BE2C (cell line): ENCODE measurements at regions not wholly inside any gene's neighbourhood (a gene's known extent, or its start where the extent isn't known, plus 50 kb on each side); places are given as distances from the start of the nearest gene placed in this dataset.

ENCODE experiments used
- DNase-seq: peaks from one replicate; pipeline ENCODE4 v3.0.0-alpha.2; 2020
- H3K27me3 ChIP-seq: fragments of 250-450 bp; sonication (Bioruptor Pico); 2 replicates; pipeline ENCODE4 v1.5.1; 2020; ENCODE audit warnings: mild to moderate bottlenecking
- H3K36me3 ChIP-seq: fragments of 250-450 bp; sonication (Bioruptor Pico); 2 replicates; pipeline ENCODE4 v1.5.1; 2020; ENCODE audit warnings: mild to moderate bottlenecking
- H3K4me1 ChIP-seq: fragments of 250-450 bp; sonication (Bioruptor Pico); 2 replicates; pipeline ENCODE4 v1.5.1; 2020
- H3K4me3 ChIP-seq: 2 replicates; pipeline ENCODE4 v1.5.1; 2011; ENCODE audit warnings: low read depth, low read length
- H3K9me3 ChIP-seq: fragments of 250-450 bp; sonication (Bioruptor Pico); 2 replicates; pipeline ENCODE4 v1.5.1; 2020
- TF ChIP-seq, protein P1 (sequence below): IDR thresholded peaks from 2 replicates; pipeline ENCODE4 v1.5.1; 2012; ENCODE audit warnings: mild to moderate bottlenecking, low read depth, low read length

GRCh38 chr4:153093396-153093795, 110.8 kb upstream of the TRIM2 start:
- TF ChIP-seq, protein P1, sequence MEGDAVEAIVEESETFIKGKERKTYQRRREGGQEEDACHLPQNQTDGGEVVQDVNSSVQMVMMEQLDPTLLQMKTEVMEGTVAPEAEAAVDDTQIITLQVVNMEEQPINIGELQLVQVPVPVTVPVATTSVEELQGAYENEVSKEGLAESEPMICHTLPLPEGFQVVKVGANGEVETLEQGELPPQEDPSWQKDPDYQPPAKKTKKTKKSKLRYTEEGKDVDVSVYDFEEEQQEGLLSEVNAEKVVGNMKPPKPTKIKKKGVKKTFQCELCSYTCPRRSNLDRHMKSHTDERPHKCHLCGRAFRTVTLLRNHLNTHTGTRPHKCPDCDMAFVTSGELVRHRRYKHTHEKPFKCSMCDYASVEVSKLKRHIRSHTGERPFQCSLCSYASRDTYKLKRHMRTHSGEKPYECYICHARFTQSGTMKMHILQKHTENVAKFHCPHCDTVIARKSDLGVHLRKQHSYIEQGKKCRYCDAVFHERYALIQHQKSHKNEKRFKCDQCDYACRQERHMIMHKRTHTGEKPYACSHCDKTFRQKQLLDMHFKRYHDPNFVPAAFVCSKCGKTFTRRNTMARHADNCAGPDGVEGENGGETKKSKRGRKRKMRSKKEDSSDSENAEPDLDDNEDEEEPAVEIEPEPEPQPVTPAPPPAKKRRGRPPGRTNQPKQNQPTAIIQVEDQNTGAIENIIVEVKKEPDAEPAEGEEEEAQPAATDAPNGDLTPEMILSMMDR: no peak
- H3K36me3 ChIP-seq: no peaks in the 10 kb centered on the region
- DNase-seq: no peak
- H3K9me3 ChIP-seq: no peaks in the 10 kb centered on the region
- no peaks in the 10 kb centered on the region for H3K4me1 ChIP-seq
- H3K27me3 ChIP-seq: no peaks in the 10 kb centered on the region
- H3K4me3 ChIP-seq: no peak overlapping the region

- DNase-seq: no peak
- no peak overlapping the region for H3K4me3 ChIP-seq
- H3K27me3 ChIP-seq: no peaks in the 10 kb centered on the region
- TF ChIP-seq, protein P1: no peak
- no peaks in the 10 kb centered on the region for H3K9me3 ChIP-seq
- H3K36me3 ChIP-seq: no peaks in the 10 kb centered on the region
- H3K4me1 ChIP-seq: no peaks in the 10 kb centered on the region
These were observed 110.4 kb upstream of the TRIM2 start for GRCh38 chr4:153093802-153094201.

- DNase-seq: no peak
- TF ChIP-seq, protein P1: no peak
- Histone ChIP-seq H3K4me1 (no peaks in the 10 kb centered on the region), H3K9me3 (no peaks in the 10 kb centered on the region), H3K4me3 (no peak overlapping the region), H3K36me3 (no peaks in the 10 kb centered on the region), H3K27me3 (no peaks in the 10 kb centered on the region)
These were observed 109.8 kb upstream of the TRIM2 start for GRCh38 chr4:153094435-153094834.

DNA sequence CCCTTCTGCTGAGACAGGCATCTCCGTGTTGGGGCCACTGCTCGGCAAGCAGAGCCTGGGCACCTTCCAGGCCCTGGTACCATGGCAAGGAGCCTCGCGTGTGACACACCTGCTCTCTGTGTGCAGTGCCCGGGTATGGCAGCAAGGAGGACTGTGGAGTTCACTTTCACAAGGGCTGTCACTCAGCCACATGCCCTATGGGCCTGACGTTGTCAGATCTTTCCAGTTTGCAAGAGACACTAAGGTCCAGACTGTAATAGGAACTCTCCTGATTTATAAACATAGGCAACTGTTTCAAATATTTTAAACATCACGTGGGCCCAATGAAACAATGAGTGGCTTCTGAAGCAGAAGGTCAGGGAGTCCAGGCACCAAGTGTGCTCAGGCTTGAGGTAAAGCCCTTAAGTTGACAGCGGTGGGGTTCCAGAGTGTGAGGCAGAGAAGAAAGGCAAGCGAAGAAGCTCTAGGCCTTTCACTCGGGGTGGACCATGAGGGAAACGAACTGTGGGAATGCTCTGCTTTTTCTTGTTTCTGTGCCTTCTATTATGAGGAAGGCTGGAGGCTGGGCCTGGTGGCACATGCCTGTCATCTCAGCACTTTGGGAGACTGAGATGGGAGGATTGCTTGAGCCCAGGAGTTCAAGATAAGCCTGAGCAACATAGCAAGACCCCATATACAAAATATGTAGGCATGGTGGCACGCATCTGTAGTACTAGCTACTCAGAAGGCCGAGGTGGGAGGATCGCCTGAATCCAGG, 108.6 kb upstream of the TRIM2 start:
- TF ChIP-seq, protein P1: no peak
- H3K4me1 ChIP-seq: no peaks in the 10 kb centered on the region
- no peaks in the 10 kb centered on the region for H3K36me3 ChIP-seq
- H3K4me3 ChIP-seq: no peak overlapping the region
- no peaks in the 10 kb centered on the region for H3K9me3 ChIP-seq
- no peaks in the 10 kb centered on the region for H3K27me3 ChIP-seq
- DNase-seq: no peak

DNA sequence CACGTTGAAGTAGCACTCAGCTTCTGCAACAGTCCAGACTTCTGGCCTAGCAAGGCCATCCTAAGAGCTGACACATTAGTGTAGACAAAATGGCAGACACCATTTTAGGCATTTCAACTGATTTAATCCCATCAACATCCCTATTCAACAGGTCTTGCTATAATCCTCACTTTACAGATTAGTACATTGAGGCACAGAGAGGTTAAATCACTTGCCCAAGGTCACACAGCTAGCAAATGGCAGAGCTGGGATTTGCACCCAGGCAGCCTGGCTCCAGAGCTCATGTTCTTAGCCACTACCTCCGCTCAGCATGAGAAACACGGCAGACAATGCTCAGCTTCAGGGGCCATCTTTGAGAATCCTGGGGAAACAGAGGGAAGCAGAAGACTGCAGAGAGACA, 107.9 kb upstream of the TRIM2 start:
- Histone ChIP-seq H3K27me3 (no peaks in the 10 kb centered on the region), H3K4me3 (no peak overlapping the region), H3K36me3 (no peaks in the 10 kb centered on the region), H3K4me1 (no peaks in the 10 kb centered on the region), H3K9me3 (no peaks in the 10 kb centered on the region)
- DNase-seq: no peak
- TF ChIP-seq, protein P1: no peak

GRCh38 chr4:153098427-153098826, 105.8 kb upstream of the TRIM2 start:
- no peak overlapping the region for H3K4me3 ChIP-seq
- H3K9me3 ChIP-seq: no peaks in the 10 kb centered on the region
- no peaks in the 10 kb centered on the region for H3K36me3 ChIP-seq
- no peaks in the 10 kb centered on the region for H3K4me1 ChIP-seq
- TF ChIP-seq, protein P1: no peak
- no peaks in the 10 kb centered on the region; the same call in 1 of the 2 replicates for H3K27me3 ChIP-seq
- DNase-seq: no peak
